Peyer's patch (tissue), 4 donors: ENCODE measurements at regions not wholly inside any gene's neighbourhood (a gene's known extent, or its start where the extent isn't known, plus 50 kb on each side); places are given as distances from the start of the nearest gene placed in this dataset.

Source experiments
- DNase-seq, 3 donors: peaks; one replicate each; pipeline ENCODE4 v3.0.0-alpha.2; 2017 to 2019
- H3K27ac ChIP-seq, 4 donors: fragments of 200-600 bp; sonication (generic); one replicate each; pipeline ENCODE4 v1.5.1; 2016 to 2019
- H3K27me3 ChIP-seq, 2 donors: fragments of 200-600 bp; sonication (generic); one replicate each; pipeline ENCODE4 v1.5.1; 2019
- H3K36me3 ChIP-seq, 3 donors: fragments of 200-600 bp; sonication (generic); one replicate each; pipeline ENCODE4 v1.5.1; 2016 to 2019
- H3K4me1 ChIP-seq, 4 donors: fragments of 200-600 bp; sonication (generic); one replicate each; pipeline ENCODE4 v1.5.1; 2016 to 2019
- H3K4me3 ChIP-seq, 4 donors: fragments of 200-600 bp; sonication (generic); 1 replicate in 3 of 4; 2 replicates in 1 of 4; pipeline ENCODE4 v1.5.1; 2016 to 2019; ENCODE audit warnings: mild to moderate bottlenecking in 1 of 4
- H3K9me3 ChIP-seq, 4 donors: fragments of 200-600 bp; sonication (generic); one replicate each; pipeline ENCODE4 v1.5.1; 2016 to 2019; ENCODE audit warnings: mild to moderate bottlenecking in 1 of 4
- CTCF ChIP-seq, 6 experiments: fragments of 450-650 bp in 4 of 6; fragments of 200-600 bp in 2 of 6; sonication (generic) in 1 of 6; IDR thresholded peaks; one replicate each; pipeline ENCODE4 v1.5.1; 2017 to 2019; ENCODE audit warnings: antibody characterized with exemption in 6 of 6, mild to moderate bottlenecking in 3 of 6, moderate library complexity in 1 of 6
- POLR2A ChIP-seq, 2 donors: fragments of 450-650 bp; IDR thresholded peaks; one replicate each; pipeline ENCODE4 v1.5.1; 2017; ENCODE audit warnings: antibody characterized with exemption in 2 of 2, mild to moderate bottlenecking in 2 of 2, moderate library complexity in 2 of 2

DNA sequence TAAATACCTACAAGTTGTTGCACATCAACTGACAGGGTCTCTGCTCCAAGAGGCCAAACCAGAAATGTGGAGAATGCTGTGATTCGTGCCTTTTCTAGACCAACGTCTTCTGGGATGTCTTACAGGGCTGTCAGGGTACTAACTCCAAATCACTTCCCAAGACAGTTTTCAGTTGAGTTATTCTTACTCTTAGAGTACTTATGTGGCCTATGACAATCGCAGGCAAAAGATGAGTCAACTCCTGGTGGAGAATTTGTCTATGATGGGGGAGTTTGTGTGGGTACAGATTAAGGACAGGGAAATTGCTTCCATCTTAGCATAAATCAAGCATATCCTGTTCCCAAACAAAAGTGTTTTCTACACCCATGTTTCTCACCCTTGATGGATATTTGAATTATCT, 734.8 kb downstream of the TNS3 start:
- Histone ChIP-seq H3K27ac (no peak overlapping the region), H3K9me3 (no peaks in the 10 kb centered on the region), H3K4me1 (no peaks in the 10 kb centered on the region), H3K36me3 (no peaks in the 10 kb centered on the region), H3K4me3 (no peak overlapping the region), H3K27me3 (no peaks in the 10 kb centered on the region)
- DNase-seq: no peak
- TF ChIP-seq POLR2A (IDR thresholded peaks at IDR 0.05) (no peak), CTCF (IDR thresholded peaks at IDR 0.05) (no peak)

DNA sequence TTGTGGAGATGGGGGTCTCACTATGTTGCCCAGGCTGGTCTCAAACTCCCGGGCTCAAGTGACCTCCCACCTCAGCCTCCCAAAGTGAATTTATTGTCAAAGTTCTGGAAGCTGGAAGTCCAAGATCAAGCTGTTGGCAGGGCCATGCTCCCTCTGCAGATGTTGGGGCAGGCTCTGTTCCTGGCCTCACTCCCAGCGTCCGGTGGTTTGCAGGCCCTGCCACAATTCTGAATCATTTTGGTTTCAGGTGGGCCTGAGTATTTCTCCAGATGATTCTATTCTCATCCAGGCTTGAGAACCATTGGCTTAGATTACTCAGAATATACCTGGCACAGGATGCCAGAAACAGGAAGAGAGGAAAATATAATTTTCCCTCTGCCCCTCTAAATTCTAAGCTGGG, 737.4 kb downstream of the TNS3 start:
- Histone ChIP-seq H3K27me3 (no peaks in the 10 kb centered on the region), H3K9me3 (no peaks in the 10 kb centered on the region), H3K36me3 (no peaks in the 10 kb centered on the region), H3K4me1 (no peaks in the 10 kb centered on the region), H3K4me3 (no peak overlapping the region), H3K27ac (no peak overlapping the region)
- no peak for DNase-seq
- no peak for TF ChIP-seq POLR2A (IDR thresholded peaks at IDR 0.05)
- no peak for TF ChIP-seq CTCF (IDR thresholded peaks at IDR 0.05)

- no peak for DNase-seq
- Histone ChIP-seq H3K27ac (no peak overlapping the region), H3K4me3 (no peak overlapping the region), H3K4me1 (no peaks in the 10 kb centered on the region), H3K27me3 (no peaks in the 10 kb centered on the region), H3K36me3 (no peaks in the 10 kb centered on the region), H3K9me3 (no peaks in the 10 kb centered on the region)
- TF ChIP-seq POLR2A (IDR thresholded peaks at IDR 0.05) (no peak), CTCF (IDR thresholded peaks at IDR 0.05) (no peak)
These were observed 740.7 kb downstream of the TNS3 start for GRCh38 chr7:46841248-46841647.

- DNase-seq: no peak
- Histone ChIP-seq H3K36me3 (no peaks in the 10 kb centered on the region), H3K9me3 (no peaks in the 10 kb centered on the region), H3K27me3 (no peaks in the 10 kb centered on the region), H3K4me3 (no peak overlapping the region), H3K4me1 (no peaks in the 10 kb centered on the region), H3K27ac (no peak overlapping the region)
- TF ChIP-seq CTCF (IDR thresholded peaks at IDR 0.05): no peak
- no peak for TF ChIP-seq POLR2A (IDR thresholded peaks at IDR 0.05)
These were observed 742.3 kb downstream of the TNS3 start for GRCh38 chr7:46839651-46840050.

- no peaks in the 10 kb centered on the region for H3K9me3 ChIP-seq
- H3K27ac ChIP-seq: no peak overlapping the region
- TF ChIP-seq CTCF (IDR thresholded peaks at IDR 0.05) (no peak), POLR2A (IDR thresholded peaks at IDR 0.05) (no peak)
- no peaks in the 10 kb centered on the region for H3K36me3 ChIP-seq
- no peaks in the 10 kb centered on the region for H3K27me3 ChIP-seq
- DNase-seq: no peak
- H3K4me1 ChIP-seq: no peaks in the 10 kb centered on the region
- no peak overlapping the region for H3K4me3 ChIP-seq
These were observed 743.4 kb downstream of the TNS3 start for GRCh38 chr7:46838463-46838862.

DNA sequence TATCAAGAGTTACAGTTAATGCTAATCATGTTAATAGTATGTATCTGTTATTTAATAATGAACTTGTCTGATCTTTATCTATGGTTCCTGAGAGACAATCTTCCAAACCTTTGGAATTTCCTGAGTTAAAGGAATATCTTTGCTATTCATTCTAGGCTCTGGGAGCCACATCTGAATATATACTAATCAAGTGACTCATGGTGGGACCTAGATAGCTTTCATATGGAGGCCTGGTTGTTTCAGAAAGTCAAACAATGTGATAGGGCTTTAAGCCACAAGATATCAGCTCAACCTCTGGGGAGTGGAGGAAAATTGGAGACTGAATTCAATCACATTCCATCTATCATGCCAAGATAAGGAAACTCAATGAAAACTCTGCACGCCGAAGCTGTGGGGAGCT, 746.4 kb downstream of the TNS3 start:
- H3K9me3 ChIP-seq: no peaks in the 10 kb centered on the region
- no peak overlapping the region for H3K27ac ChIP-seq
- DNase-seq: no peak
- H3K4me1 ChIP-seq: no peaks in the 10 kb centered on the region
- no peak for TF ChIP-seq CTCF (IDR thresholded peaks at IDR 0.05)
- no peak for TF ChIP-seq POLR2A (IDR thresholded peaks at IDR 0.05)
- H3K36me3 ChIP-seq: no peaks in the 10 kb centered on the region
- no peaks in the 10 kb centered on the region for H3K27me3 ChIP-seq
- no peak overlapping the region for H3K4me3 ChIP-seq
